H9 (cell line): ENCODE measurements at regions not wholly inside any gene's neighbourhood (a gene's known extent, or its start where the extent isn't known, plus 50 kb on each side); places are given as distances from the start of the nearest gene placed in this dataset.

ENCODE experiments used
- DNase-seq: peaks from one replicate; pipeline ENCODE4 v3.0.0-alpha.2; 2017
- H2AFZ ChIP-seq: one replicate; pipeline ENCODE4 v1.6.1; 2013; ENCODE audit warnings: mild to moderate bottlenecking, low read length, control low read depth, moderate library complexity
- H2AK5ac ChIP-seq: 2 replicates; pipeline ENCODE4 v1.6.1; 2013; ENCODE audit warnings: low read length, control low read depth, mixed read lengths; ENCODE audit not compliant: insufficient read length
- H2BK120ac ChIP-seq: one replicate; pipeline ENCODE4 v1.6.1; 2013; ENCODE audit warnings: low read depth, mild to moderate bottlenecking, low read length, control low read depth, inconsistent platforms; ENCODE audit not compliant: poor library complexity, severe bottlenecking
- H2BK12ac ChIP-seq: 2 replicates; pipeline ENCODE4 v1.6.1; 2013; ENCODE audit warnings: low read length, control low read depth, mixed read lengths, low read depth; ENCODE audit not compliant: insufficient read length
- H2BK15ac ChIP-seq: 2 replicates; pipeline ENCODE4 v1.6.1; 2013; ENCODE audit warnings: low read depth, low read length, control low read depth
- H2BK20ac ChIP-seq: one replicate; pipeline ENCODE4 v1.6.1; 2013; ENCODE audit warnings: low read depth, mild to moderate bottlenecking, low read length, control low read depth, inconsistent platforms; ENCODE audit not compliant: poor library complexity, severe bottlenecking
- H2BK5ac ChIP-seq: 2 replicates; pipeline ENCODE4 v1.6.1; 2013; ENCODE audit warnings: low read length, control low read depth, mixed read lengths; ENCODE audit not compliant: insufficient read length
- H3K14ac ChIP-seq: 2 replicates; pipeline ENCODE4 v1.6.1; 2013; ENCODE audit warnings: low read length, control low read depth; ENCODE audit not compliant: insufficient read depth
- H3K18ac ChIP-seq: 2 replicates; pipeline ENCODE4 v1.6.1; 2013; ENCODE audit warnings: low read depth, mild to moderate bottlenecking, mixed read lengths, low read length, control low read depth; ENCODE audit not compliant: insufficient read length
- H3K23ac ChIP-seq: 2 replicates; pipeline ENCODE4 v1.6.1; 2013; ENCODE audit warnings: low read length, control low read depth, mixed read lengths, low read depth; ENCODE audit not compliant: insufficient read length
- H3K23me2 ChIP-seq: 2 replicates; pipeline ENCODE4 v1.6.1; 2013; ENCODE audit warnings: low read depth, mild to moderate bottlenecking, mixed read lengths, low read length, control low read depth; ENCODE audit not compliant: insufficient read length, poor library complexity, severe bottlenecking
- H3K27ac ChIP-seq: 2 replicates; pipeline ENCODE4 v1.5.1; 2013; ENCODE audit warnings: low read length, control low read depth, mixed read lengths, low read depth; ENCODE audit not compliant: insufficient read length
- H3K27me3 ChIP-seq: 2 replicates; pipeline ENCODE4 v1.6.1; 2013; ENCODE audit warnings: low read length, control low read depth, inconsistent platforms; ENCODE audit not compliant: insufficient read depth
- H3K4ac ChIP-seq: 2 replicates; pipeline ENCODE4 v1.6.1; 2013; ENCODE audit warnings: low read depth, mild to moderate bottlenecking, control low read depth, inconsistent platforms, low read length, moderate library complexity
- H3K4me1 ChIP-seq: 2 replicates; pipeline ENCODE4 v1.6.1; 2013; ENCODE audit warnings: low read length, control low read depth, inconsistent platforms; ENCODE audit not compliant: insufficient read depth
- H3K4me2 ChIP-seq: 2 replicates; pipeline ENCODE4 v1.6.1; 2013; ENCODE audit warnings: low read length, control low read depth, mixed read lengths; ENCODE audit not compliant: insufficient read length, insufficient read depth
- H3K56ac ChIP-seq: 2 replicates; pipeline ENCODE4 v1.6.1; 2013; ENCODE audit warnings: low read depth, mild to moderate bottlenecking, mixed read lengths, low read length, control low read depth; ENCODE audit not compliant: insufficient read length
- H3K79me1 ChIP-seq: 2 replicates; pipeline ENCODE4 v1.6.1; 2013; ENCODE audit warnings: low read depth, mild to moderate bottlenecking, moderate library complexity, low read length, control low read depth, inconsistent platforms; ENCODE audit not compliant: insufficient read depth, poor library complexity, severe bottlenecking
- H3K79me2 ChIP-seq: 2 replicates; pipeline ENCODE4 v1.6.1; 2013; ENCODE audit warnings: low read length, control low read depth, inconsistent platforms; ENCODE audit not compliant: insufficient read depth
- H3K9ac ChIP-seq: 2 replicates; pipeline ENCODE4 v1.6.1; 2013; ENCODE audit warnings: low read length, control low read depth, mixed read lengths; ENCODE audit not compliant: insufficient read length; ENCODE audit errors: extremely low read depth
- H3K9me3 ChIP-seq: one replicate; pipeline ENCODE4 v1.6.1; 2013; ENCODE audit warnings: low read depth, low read length, inconsistent platforms; ENCODE audit not compliant: control insufficient read depth
- H3T11ph ChIP-seq: one replicate; pipeline ENCODE4 v1.6.1; 2013; ENCODE audit warnings: mild to moderate bottlenecking, low read length, control low read depth, inconsistent platforms
- H4K20me1 ChIP-seq: one replicate; pipeline ENCODE4 v1.6.1; 2013; ENCODE audit not compliant: control insufficient read depth, insufficient read length, insufficient read depth
- H4K5ac ChIP-seq: 2 replicates; pipeline ENCODE4 v1.6.1; 2013; ENCODE audit warnings: low read depth, mild to moderate bottlenecking, mixed read lengths, low read length, control low read depth; ENCODE audit not compliant: insufficient read length
- H4K8ac ChIP-seq: replicated peaks from 2 replicates; pipeline ENCODE4 v1.6.1; 2013; ENCODE audit warnings: low read length, control low read depth, mixed read lengths, low read depth; ENCODE audit not compliant: insufficient read length
- H4K91ac ChIP-seq: 2 replicates; pipeline ENCODE4 v1.6.1; 2013; ENCODE audit warnings: low read depth, mild to moderate bottlenecking, moderate library complexity, mixed read lengths, low read length, control low read depth; ENCODE audit not compliant: insufficient read length
- H3K27ac Mint-ChIP-seq, 3 experiments: 2 replicates in 2 of 3; 3 replicates in 1 of 3; pipeline ENCODE4 v1.8.0; 2020 to 2021; ENCODE audit warnings: mixed read lengths in 3 of 3, mild to moderate bottlenecking in 1 of 3, moderate library complexity in 1 of 3
- H3K27me3 Mint-ChIP-seq: 2 replicates; pipeline ENCODE4 v1.8.0; 2021; ENCODE audit warnings: low read depth, mild to moderate bottlenecking, moderate library complexity, mixed read lengths
- H3K36me3 Mint-ChIP-seq, 3 experiments: 2 replicates in 2 of 3; 3 replicates in 1 of 3; pipeline ENCODE4 v1.8.0; 2020 to 2021; ENCODE audit warnings: low read depth in 3 of 3, mixed read lengths in 3 of 3; ENCODE audit not compliant: insufficient read depth in 1 of 3
- H3K4me1 Mint-ChIP-seq, 2 experiments: 2 replicates each; pipeline ENCODE4 v1.8.0; 2020; ENCODE audit warnings: mixed read lengths in 2 of 2
- H3K4me3 Mint-ChIP-seq, 2 experiments: 2 replicates in 1 of 2; 3 replicates in 1 of 2; pipeline ENCODE4 v1.8.0; 2020 to 2021; ENCODE audit warnings: mild to moderate bottlenecking in 2 of 2, mixed read lengths in 2 of 2, moderate library complexity in 1 of 2
- H3K9me3 Mint-ChIP-seq, 2 experiments: 2 replicates in 1 of 2; 3 replicates in 1 of 2; pipeline ENCODE4 v1.8.0; 2020; ENCODE audit warnings: mild to moderate bottlenecking in 2 of 2, mixed read lengths in 2 of 2, moderate library complexity in 1 of 2
- CTCF ChIP-seq: fragments of 200-600 bp; sonication (generic); conservative IDR thresholded peaks from 3 replicates; pipeline ENCODE4 v1.8.0; 2021; ENCODE audit warnings: antibody characterized with exemption, mild to moderate bottlenecking
- WGBS: extraction: QIAGEN DNeasy Blood & Tissue Kit; methylation state at CpG from one replicate; pipeline ENCODE4 v1.1.7; 2013; ENCODE audit warnings: missing lambda C conversion rate, low lambda C conversion rate, mixed read lengths; ENCODE audit not compliant: insufficient read length; ENCODE audit errors: extremely low coverage; 5-methylcytosine and 5-hydroxymethylcytosine counted together

- no peaks in the 10 kb centered on the region for H3K79me2 ChIP-seq
Measured at GRCh38 chr15:85920956-85921355, 126.2 kb upstream of the KLHL25 start.

More at GRCh38 chr15:85920956-85921355, 126.2 kb upstream of the KLHL25 start:
- TF ChIP-seq CTCF: no peak
- H3K36me3 Mint-ChIP-seq: peaks cover 4 to 15% (median 6%) of the 10 kb centered on the region in 3 experiments
- no peak overlapping the region for H2AK5ac ChIP-seq
- H3K14ac ChIP-seq: no peak overlapping the region; the same call in 1 of the 2 replicates
- no peak overlapping the region for H3K9ac ChIP-seq
- no peak overlapping the region for H2BK12ac ChIP-seq
- H3K4me3 Mint-ChIP-seq: no peak overlapping the region
- H3K27me3 ChIP-seq: no peaks in the 10 kb centered on the region
- H2BK15ac ChIP-seq: no peak overlapping the region
- H2BK20ac ChIP-seq: no peak overlapping the region
- H3K23ac ChIP-seq: no peak overlapping the region
- H2AFZ ChIP-seq: no peak overlapping the region
- peaks cover 4% of the 10 kb centered on the region; the same call in 1 of the 2 replicates for H3K27me3 Mint-ChIP-seq
- H4K91ac ChIP-seq: no peak overlapping the region
- H3K4me1 ChIP-seq: peaks cover under 1% of the 10 kb centered on the region; the same call in 1 of the 2 replicates
- H3K4me1 Mint-ChIP-seq: peaks cover 14 to 16% of the 10 kb centered on the region in 2 experiments
- no peaks in the 10 kb centered on the region for H3K9me3 ChIP-seq
- WGBS: no CpG with 5 or more reads among the region's 5 CpGs
- no peak overlapping the region for H2BK120ac ChIP-seq
- no peaks in the 10 kb centered on the region for H4K20me1 ChIP-seq
- no peak overlapping the region for H2BK5ac ChIP-seq
- H3K4ac ChIP-seq: no peak overlapping the region
- H3K4me2 ChIP-seq: no peak overlapping the region
- H3K27ac ChIP-seq: no peak overlapping the region
- H3T11ph ChIP-seq: no peak overlapping the region
- H4K5ac ChIP-seq: no peak overlapping the region
- no peak overlapping the region for H3K56ac ChIP-seq
- DNase-seq: no peak
- no peak overlapping the region; a peak in 1 of 7 replicates for H3K27ac Mint-ChIP-seq
- no peaks in the 10 kb centered on the region for H3K23me2 ChIP-seq
- no peaks in the 10 kb centered on the region for H3K79me1 ChIP-seq
- no peak overlapping the region for H3K18ac ChIP-seq
- peaks cover 11 to 20% of the 10 kb centered on the region in 2 experiments for H3K9me3 Mint-ChIP-seq
- H4K8ac ChIP-seq: no peak overlapping the region
